SJSA1 (cell line): ENCODE measurements at regions not wholly inside any gene's neighbourhood (a gene's known extent, or its start where the extent isn't known, plus 50 kb on each side); places are given as distances from the start of the nearest gene placed in this dataset.
"Not testable (repeated sequence)": the region's sequence is repeated elsewhere in the genome, so short reads cannot be mapped to it uniquely, and the experiment has no call there.

Experiments used
- DNase-seq, 2 experiments: peaks; one replicate each; pipeline ENCODE4 v3.0.0-alpha.2; 2015 to 2020; ENCODE audit warnings: low spot score in 2 of 2, low read depth in 1 of 2
- H3K27ac ChIP-seq: fragments of 250-450 bp; sonication (Bioruptor Pico); 2 replicates; pipeline ENCODE4 v1.5.1; 2020; ENCODE audit warnings: mild to moderate bottlenecking, moderate library complexity
- H3K27me3 ChIP-seq: fragments of 250-450 bp; sonication (Bioruptor Pico); replicated peaks from 2 replicates; pipeline ENCODE4 v1.5.1; 2020; ENCODE audit warnings: mild to moderate bottlenecking, moderate library complexity
- H3K36me3 ChIP-seq: fragments of 250-450 bp; sonication (Bioruptor Pico); 2 replicates; pipeline ENCODE4 v1.5.1; 2020; ENCODE audit warnings: mild to moderate bottlenecking
- H3K4me1 ChIP-seq: fragments of 250-450 bp; sonication (Bioruptor Pico); replicated peaks from 2 replicates; pipeline ENCODE4 v1.6.1; 2021; ENCODE audit warnings: mild to moderate bottlenecking
- H3K4me3 ChIP-seq: fragments of 250-450 bp; sonication (Bioruptor Pico); 2 replicates; pipeline ENCODE4 v1.5.1; 2020; ENCODE audit warnings: mild to moderate bottlenecking
- H3K9me3 ChIP-seq: fragments of 250-450 bp; sonication (Bioruptor Pico); replicated peaks from 2 replicates; pipeline ENCODE4 v1.5.1; 2020; ENCODE audit warnings: mild to moderate bottlenecking

- H3K27me3 ChIP-seq, DNase-seq, H3K4me3 ChIP-seq, H3K36me3 ChIP-seq, H3K9me3 ChIP-seq, H3K27ac ChIP-seq, H3K4me1 ChIP-seq: not testable (repeated sequence)
Measured at GRCh38 chr14:106365371-106365770, 839.0 kb downstream of the TMEM121 start.

DNA sequence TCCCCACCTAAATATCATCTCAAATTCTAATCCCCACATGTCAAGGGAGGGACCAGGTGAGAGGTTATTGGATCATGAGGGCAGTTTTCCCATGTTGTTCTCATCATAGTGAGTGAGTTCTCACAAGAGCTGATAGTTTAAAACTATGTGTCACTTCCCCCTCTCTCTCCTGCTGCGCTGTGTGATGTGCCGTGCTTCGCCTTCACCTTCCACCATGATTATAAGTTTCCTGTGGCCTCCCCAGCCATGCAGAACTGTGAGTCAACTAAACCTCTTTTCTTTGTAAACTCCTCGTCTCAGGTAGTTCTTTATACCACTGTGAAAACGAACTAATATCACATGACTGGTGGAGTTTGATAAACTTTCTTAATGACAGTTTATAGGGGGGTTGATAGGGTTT, 839.5 kb downstream of the TMEM121 start:
- not testable (repeated sequence) for H3K27ac ChIP-seq, H3K36me3 ChIP-seq, H3K4me3 ChIP-seq, H3K27me3 ChIP-seq, DNase-seq, H3K4me1 ChIP-seq, H3K9me3 ChIP-seq

- not testable (repeated sequence) for H3K4me3 ChIP-seq, H3K9me3 ChIP-seq, H3K27ac ChIP-seq, H3K36me3 ChIP-seq, H3K27me3 ChIP-seq, H3K4me1 ChIP-seq, DNase-seq
Measured at GRCh38 chr14:106366971-106367370, 840.6 kb downstream of the TMEM121 start.

- H3K4me3 ChIP-seq, H3K36me3 ChIP-seq: not testable (repeated sequence)
Measured at GRCh38 chr14:106369456-106369855, 843.1 kb downstream of the TMEM121 start.

GRCh38 chr14:106372870-106373652, 846.7 kb downstream of the TMEM121 start:
- no peaks in the 10 kb centered on the region for H3K36me3 ChIP-seq
- H3K27me3 ChIP-seq: no peaks in the 10 kb centered on the region
- no peak overlapping the region for H3K27ac ChIP-seq
- H3K4me3 ChIP-seq: no peak overlapping the region
- H3K4me1 ChIP-seq: no peaks in the 10 kb centered on the region
- no peaks in the 10 kb centered on the region for H3K9me3 ChIP-seq
- peak in 1 of 2 experiments; percentile 53 for DNase-seq

More at GRCh38 chr14:106369456-106369855, 843.1 kb downstream of the TMEM121 start:
- H3K9me3 ChIP-seq, H3K27ac ChIP-seq, H3K4me1 ChIP-seq, DNase-seq, H3K27me3 ChIP-seq: not testable (repeated sequence)

DNA sequence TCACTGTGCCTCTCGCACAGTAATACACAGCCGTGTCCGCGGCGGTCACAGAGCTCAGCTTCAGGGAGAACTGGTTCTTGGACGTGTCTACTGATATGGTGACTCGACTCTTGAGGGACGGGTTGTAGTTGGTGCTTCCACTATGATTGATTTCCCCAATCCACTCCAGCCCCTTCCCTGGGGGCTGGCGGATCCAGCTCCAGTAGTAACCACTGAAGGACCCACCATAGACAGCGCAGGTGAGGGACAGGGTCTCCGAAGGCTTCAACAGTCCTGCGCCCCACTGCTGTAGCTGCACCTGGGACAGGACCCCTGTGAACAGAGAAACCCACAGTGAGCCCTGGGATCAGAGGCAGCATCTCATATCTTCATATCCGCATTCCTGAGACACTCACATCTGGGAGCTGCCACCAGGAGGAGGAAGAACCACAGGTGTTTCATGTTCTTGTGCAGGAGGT, 847.3 kb downstream of the TMEM121 start:
- H3K4me1 ChIP-seq, H3K27me3 ChIP-seq, H3K36me3 ChIP-seq, H3K4me3 ChIP-seq, H3K27ac ChIP-seq, H3K9me3 ChIP-seq, DNase-seq: not testable (repeated sequence)

DNA sequence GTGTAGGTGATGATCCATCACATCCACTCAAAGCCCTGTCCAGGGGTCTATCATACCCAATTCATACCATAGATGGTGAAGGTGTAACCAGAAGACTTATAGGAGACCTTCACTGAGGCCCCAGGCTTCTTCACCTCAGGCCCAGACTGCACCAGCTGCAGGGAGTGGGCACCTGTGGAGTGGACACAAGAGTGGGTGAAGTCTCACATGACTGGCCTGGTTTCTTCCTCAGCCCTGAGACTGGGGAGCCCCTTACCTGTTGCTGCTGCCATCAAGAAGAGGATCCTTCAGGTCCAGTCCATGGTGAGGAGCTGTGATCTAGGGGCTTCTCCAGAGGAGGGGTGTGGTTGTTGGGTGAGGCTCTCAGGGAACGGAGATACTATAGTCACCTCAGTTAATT, 851.0 kb downstream of the TMEM121 start:
- Histone ChIP-seq H3K4me1 (no peaks in the 10 kb centered on the region), H3K27me3 (no peaks in the 10 kb centered on the region), H3K36me3 (no peaks in the 10 kb centered on the region), H3K4me3 (no peak overlapping the region), H3K27ac (no peak overlapping the region), H3K9me3 (no peaks in the 10 kb centered on the region)
- DNase-seq: no peak

DNA sequence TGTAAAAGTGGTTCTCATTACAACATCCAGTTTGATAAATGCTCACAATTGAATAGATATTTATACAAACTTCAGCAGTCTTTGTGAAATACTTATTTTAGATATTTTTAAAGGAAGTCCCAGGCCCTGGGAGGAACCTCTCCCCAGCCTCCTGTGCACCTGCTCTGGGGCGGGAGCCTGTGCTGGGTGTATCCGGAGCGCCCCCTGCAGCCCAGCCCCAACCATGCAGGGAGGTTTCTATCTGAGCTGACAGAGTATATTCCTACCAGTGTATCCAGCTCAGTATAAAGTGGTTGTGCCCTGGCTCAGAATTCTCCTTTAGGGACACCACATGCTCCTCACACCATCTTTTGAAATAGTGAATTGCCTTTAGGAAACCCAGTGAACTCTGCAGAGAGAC, 851.8 kb downstream of the TMEM121 start:
- Histone ChIP-seq H3K9me3 (no peaks in the 10 kb centered on the region), H3K4me3 (no peak overlapping the region), H3K27me3 (no peaks in the 10 kb centered on the region), H3K36me3 (no peaks in the 10 kb centered on the region), H3K27ac (no peak overlapping the region), H3K4me1 (no peaks in the 10 kb centered on the region)
- DNase-seq: no peak

DNA sequence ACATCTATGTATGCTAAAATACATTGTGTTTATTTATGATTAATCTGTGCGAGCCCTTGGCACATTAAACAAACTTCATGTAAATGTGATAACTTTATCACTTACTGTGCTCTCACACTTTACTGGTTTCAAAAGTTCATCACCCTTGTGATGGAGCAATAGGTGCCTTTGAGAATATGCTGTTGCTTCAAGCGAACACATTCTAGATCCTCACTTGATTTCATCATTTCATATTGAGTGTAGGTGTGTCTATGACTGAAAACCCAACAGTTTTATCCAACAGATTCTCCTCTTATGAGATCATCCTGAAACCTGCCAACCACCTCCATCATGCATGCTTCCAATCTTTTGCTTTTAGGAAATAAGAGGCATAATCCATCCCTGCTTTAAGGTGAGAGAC, 854.4 kb downstream of the TMEM121 start:
- H3K27me3 ChIP-seq: no peaks in the 10 kb centered on the region

DNA sequence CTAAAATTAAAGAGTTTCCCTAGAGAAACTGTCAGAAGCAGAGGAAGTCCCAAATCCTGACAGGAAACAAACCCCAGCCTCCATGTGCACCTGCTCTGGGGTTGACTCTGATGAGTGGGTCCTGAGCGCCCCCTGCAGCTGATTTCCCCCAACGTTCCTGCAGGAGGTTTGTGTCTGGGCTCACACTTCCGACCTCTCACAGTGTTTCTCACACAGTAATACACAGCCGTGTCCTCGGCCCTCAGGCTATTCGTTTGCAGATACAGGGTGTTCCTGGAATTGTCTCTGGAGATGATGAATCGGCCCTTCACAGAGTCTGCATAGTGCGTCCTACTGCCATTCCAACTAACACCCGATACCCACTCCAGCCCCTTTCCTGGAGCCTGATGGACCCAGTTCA, 862.8 kb downstream of the TMEM121 start:
- not testable (repeated sequence) for H3K4me3 ChIP-seq, H3K4me1 ChIP-seq, H3K27me3 ChIP-seq, H3K36me3 ChIP-seq, DNase-seq, H3K9me3 ChIP-seq, H3K27ac ChIP-seq

More for the DNA sequence above, 854.4 kb downstream of the TMEM121 start:
- no peaks in the 10 kb centered on the region for H3K4me1 ChIP-seq
- H3K4me3 ChIP-seq: no peak overlapping the region
- no peak for DNase-seq
- H3K36me3 ChIP-seq: no peaks in the 10 kb centered on the region
- H3K27ac ChIP-seq: no peak overlapping the region
- no peaks in the 10 kb centered on the region for H3K9me3 ChIP-seq

DNA sequence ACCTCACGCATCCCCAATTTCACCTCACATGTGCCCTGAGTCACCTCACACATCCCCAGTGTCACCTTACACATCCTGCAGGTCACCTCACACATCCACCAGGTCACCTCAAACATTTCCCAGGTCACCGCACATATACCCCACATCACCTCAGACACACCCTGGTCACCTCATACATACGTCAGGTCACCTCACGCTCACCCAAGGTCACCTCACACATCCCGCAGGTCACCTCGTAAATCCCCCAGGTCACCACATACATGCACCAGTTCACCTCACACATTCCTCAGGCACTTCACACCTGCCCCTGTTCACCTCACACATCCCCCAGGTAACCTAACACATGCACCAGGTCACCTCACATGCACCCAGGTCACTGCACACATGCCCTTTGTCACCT, 864.0 kb downstream of the TMEM121 start:
- Histone ChIP-seq H3K27ac (no peak overlapping the region), H3K27me3 (no peaks in the 10 kb centered on the region), H3K4me3 (no peak overlapping the region), H3K36me3 (no peaks in the 10 kb centered on the region), H3K4me1 (no peaks in the 10 kb centered on the region), H3K9me3 (no peaks in the 10 kb centered on the region)
- no peak for DNase-seq

DNA sequence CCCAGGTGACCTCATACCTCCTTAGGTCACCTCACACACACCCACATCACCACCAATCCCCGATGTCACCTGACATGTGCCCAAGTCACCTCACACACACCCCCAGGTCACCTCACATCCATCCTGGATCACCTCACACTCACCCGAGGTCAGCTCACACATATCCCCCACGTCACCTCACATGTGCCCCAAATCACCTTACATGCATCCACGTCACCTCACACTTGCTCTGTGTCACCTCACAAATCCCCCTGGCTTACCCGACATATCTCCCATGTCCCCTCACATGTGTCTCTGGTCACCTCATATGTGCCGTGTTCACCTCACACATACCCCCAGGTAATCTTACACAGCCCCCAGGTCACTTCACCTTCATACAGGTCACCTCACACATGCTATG, 864.6 kb downstream of the TMEM121 start:
- Histone ChIP-seq H3K9me3 (no peaks in the 10 kb centered on the region), H3K4me1 (no peaks in the 10 kb centered on the region), H3K27me3 (no peaks in the 10 kb centered on the region), H3K4me3 (no peak overlapping the region), H3K36me3 (no peaks in the 10 kb centered on the region), H3K27ac (no peak overlapping the region)
- DNase-seq: no peak

GRCh38 chr14:106393742-106394141, 867.4 kb downstream of the TMEM121 start:
- no peak for DNase-seq
- Histone ChIP-seq H3K4me3 (no peak overlapping the region), H3K4me1 (no peaks in the 10 kb centered on the region), H3K27me3 (no peaks in the 10 kb centered on the region), H3K9me3 (no peaks in the 10 kb centered on the region), H3K36me3 (no peaks in the 10 kb centered on the region), H3K27ac (no peak overlapping the region)

- H3K27me3 ChIP-seq: no peaks in the 10 kb centered on the region
- no peaks in the 10 kb centered on the region for H3K9me3 ChIP-seq
- no peak for DNase-seq
- H3K4me3 ChIP-seq: no peak overlapping the region
- H3K27ac ChIP-seq: no peak overlapping the region
- no peaks in the 10 kb centered on the region for H3K4me1 ChIP-seq
- H3K36me3 ChIP-seq: no peaks in the 10 kb centered on the region
Measured at GRCh38 chr14:106395456-106396050, 869.2 kb downstream of the TMEM121 start.
